HG03457 (cell line): ENCODE measurements at regions not wholly inside any gene's neighbourhood (a gene's known extent, or its start where the extent isn't known, plus 50 kb on each side); places are given as distances from the start of the nearest gene placed in this dataset.

ENCODE experiments used
- ATAC-seq: cut with Tn5 transposase; IDR thresholded peaks from one replicate; pipeline ENCODE4 v1.9.1; 2021; ENCODE audit warnings: moderate number of reproducible peaks; ENCODE audit not compliant: unreplicated experiment

GRCh38 chr12:97404543-97404942 is 58.1 kb upstream of the RMST start:
- no peak for ATAC-seq

- no peak for ATAC-seq
Observed at GRCh38 chr12:97408363-97408762, 54.2 kb upstream of the RMST start.

GRCh38 chr12:97411341-97411740 is 51.3 kb upstream of the RMST start:
- no peak for ATAC-seq
